ENCODE measurements at regions not wholly inside any gene's neighbourhood (a gene's known extent, or its start where the extent isn't known, plus 50 kb on each side); places are given as distances from the start of the nearest gene placed in this dataset.

GRCh38 chr6:149185799-149186357 is 131.6 kb upstream of the TAB2 start:
- no peaks in the 10 kb centered on the region for H3K36me3 ChIP-seq
- 84% methylated on average over 7 of the region's 7 CpGs for WGBS, 2 donors
- no peak overlapping the region for H3K27ac ChIP-seq
- no peak for DNase-seq
- no peak overlapping the region for H3K4me3 ChIP-seq
- peaks cover 0 to 7% (median 0%) of the 10 kb centered on the region in 3 donors for H3K9me3 ChIP-seq
- H3K4me1 ChIP-seq = no peaks in the 10 kb centered on the region
- intact Hi-C loops (cut with DNase I) = no loop called here
- no peak for TF ChIP-seq CTCF (IDR thresholded peaks at IDR 0.05)
- no peak for TF ChIP-seq POLR2A (IDR thresholded peaks at IDR 0.05)
- H3K27me3 ChIP-seq = no peaks in the 10 kb centered on the region

- TF ChIP-seq CTCF (IDR thresholded peaks at IDR 0.05) (no peak), POLR2A (IDR thresholded peaks at IDR 0.05) (no peak)
- 79 to 85% methylated on average over 2 of the region's 2 CpGs for WGBS, 2 donors
- intact Hi-C loops (cut with DNase I) = no loop called here
- Histone ChIP-seq H3K27me3 (no peaks in the 10 kb centered on the region), H3K4me1 (no peaks in the 10 kb centered on the region), H3K36me3 (no peaks in the 10 kb centered on the region), H3K9me3 (peaks cover 0 to 7% (median 0%) of the 10 kb centered on the region in 3 donors), H3K27ac (no peak overlapping the region), H3K4me3 (no peak overlapping the region)
- DNase-seq = no peak
Observed at GRCh38 chr6:149186873-149187272, 130.6 kb upstream of the TAB2 start.

- intact Hi-C loops (cut with DNase I) = no loop called here
- H3K36me3 ChIP-seq = no peaks in the 10 kb centered on the region
- H3K27me3 ChIP-seq = no peaks in the 10 kb centered on the region
- H3K4me3 ChIP-seq = no peak overlapping the region
- no peak overlapping the region for H3K27ac ChIP-seq
- no CpG with 5 or more reads among the region's 1 CpG for WGBS, 2 donors
- DNase-seq = no peak
- peaks cover 0 to 7% (median 0%) of the 10 kb centered on the region in 3 donors for H3K9me3 ChIP-seq
- H3K4me1 ChIP-seq = no peaks in the 10 kb centered on the region
- peak in 2 of 6 experiments; percentile 17 to 42 for TF ChIP-seq CTCF (IDR thresholded peaks at IDR 0.05)
- TF ChIP-seq POLR2A (IDR thresholded peaks at IDR 0.05) = no peak
Observed at GRCh38 chr6:149190224-149190831, 127.2 kb upstream of the TAB2 start.

GRCh38 chr6:149194820-149195558 is 122.5 kb upstream of the TAB2 start:
- DNase-seq = no peak
- WGBS, 2 donors = 66 to 90% methylated on average over 8 of the region's 8 CpGs
- intact Hi-C loops (cut with DNase I) = no loop called here
- Histone ChIP-seq H3K27me3 (no peaks in the 10 kb centered on the region), H3K4me1 (no peaks in the 10 kb centered on the region), H3K27ac (no peak overlapping the region), H3K4me3 (no peak overlapping the region), H3K36me3 (no peaks in the 10 kb centered on the region), H3K9me3 (peaks cover 0 to 7% (median 0%) of the 10 kb centered on the region in 3 donors)
- TF ChIP-seq CTCF (IDR thresholded peaks at IDR 0.05) = no peak
- TF ChIP-seq POLR2A (IDR thresholded peaks at IDR 0.05) = no peak

- WGBS, 2 donors = 57 to 93% methylated on average over 3 of the region's 3 CpGs
- no peak overlapping the region for H3K27ac ChIP-seq
Observed at GRCh38 chr6:149196091-149196490, 121.4 kb upstream of the TAB2 start.

More at GRCh38 chr6:149196091-149196490, 121.4 kb upstream of the TAB2 start:
- no peak for DNase-seq
- Histone ChIP-seq H3K36me3 (no peaks in the 10 kb centered on the region), H3K27me3 (no peaks in the 10 kb centered on the region), H3K9me3 (peaks cover 0 to 7% (median 0%) of the 10 kb centered on the region in 3 donors), H3K4me3 (no peak overlapping the region), H3K4me1 (no peaks in the 10 kb centered on the region)
- no peak for TF ChIP-seq POLR2A (IDR thresholded peaks at IDR 0.05)
- TF ChIP-seq CTCF (IDR thresholded peaks at IDR 0.05) = no peak
- intact Hi-C loops (cut with DNase I) = no loop called here
